ENCODE measurements at regions not wholly inside any gene's neighbourhood (a gene's known extent, or its start where the extent isn't known, plus 50 kb on each side); places are given as distances from the start of the nearest gene placed in this dataset.
"Not testable (repeated sequence)": the region's sequence is repeated elsewhere in the genome, so short reads cannot be mapped to it uniquely, and the experiment has no call there.

DNA sequence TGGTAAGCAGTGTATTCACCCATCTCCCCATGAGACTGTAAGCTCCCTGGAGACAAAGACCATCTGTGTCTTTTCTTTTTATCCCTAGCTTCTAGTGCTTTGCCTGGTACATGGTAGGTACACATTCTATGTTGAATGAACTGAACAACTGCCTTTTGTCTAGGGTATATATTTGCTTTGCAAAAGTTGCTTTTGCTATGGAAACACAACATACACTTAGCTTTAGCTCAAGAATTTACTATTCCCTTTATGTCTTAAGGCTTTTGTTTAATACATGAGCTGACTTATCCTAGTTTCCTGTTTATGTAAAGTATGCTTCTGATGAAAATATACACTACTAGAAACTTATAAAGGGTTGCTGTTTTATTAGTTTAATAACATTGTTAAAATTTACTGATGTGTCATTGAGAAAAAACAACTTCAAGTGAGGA, 198.2 kb downstream of the PRL start:
- peak in 1 of 2 donors; percentile 53 for DNase-seq

DNA sequence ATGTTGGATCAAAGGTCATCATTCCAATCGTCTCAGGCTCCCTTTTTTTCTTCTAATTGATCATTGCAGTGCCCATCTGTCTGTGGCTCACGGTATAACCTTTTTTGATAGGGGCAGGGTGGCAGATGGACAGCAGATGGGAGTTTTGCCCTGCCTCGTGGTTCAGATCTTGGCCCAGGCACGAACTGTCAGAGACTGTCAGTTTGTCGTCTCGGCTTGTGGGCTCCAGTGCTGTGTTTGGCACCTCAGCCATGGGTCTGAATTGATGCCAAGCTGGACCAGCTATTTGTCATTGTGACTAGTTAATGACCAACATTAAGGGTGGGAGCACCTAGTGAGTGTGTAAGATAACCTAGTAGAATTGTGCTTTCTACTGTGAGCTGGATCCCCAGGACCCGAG, 197.6 kb downstream of the PRL start:
- no peak for DNase-seq

DNA sequence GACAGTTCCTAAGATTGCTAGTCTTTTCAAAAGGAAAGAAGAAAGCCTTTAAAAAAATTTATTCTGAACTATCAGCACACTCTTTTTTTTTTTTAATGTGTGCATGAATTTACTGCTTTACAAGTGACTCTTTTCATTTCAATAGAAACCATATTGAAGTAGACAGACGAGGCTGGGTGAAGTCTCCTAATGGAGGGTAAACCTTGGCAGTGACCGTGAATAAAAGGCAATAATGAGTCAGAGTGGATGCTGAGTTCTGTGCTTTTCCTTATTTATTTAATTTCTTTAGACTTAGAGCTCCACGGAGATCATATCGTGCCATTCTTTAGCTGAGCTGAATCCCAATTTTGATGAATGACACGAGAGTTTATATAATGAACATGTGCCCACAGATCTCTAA, 196.9 kb downstream of the PRL start:
- no peak for DNase-seq

DNA sequence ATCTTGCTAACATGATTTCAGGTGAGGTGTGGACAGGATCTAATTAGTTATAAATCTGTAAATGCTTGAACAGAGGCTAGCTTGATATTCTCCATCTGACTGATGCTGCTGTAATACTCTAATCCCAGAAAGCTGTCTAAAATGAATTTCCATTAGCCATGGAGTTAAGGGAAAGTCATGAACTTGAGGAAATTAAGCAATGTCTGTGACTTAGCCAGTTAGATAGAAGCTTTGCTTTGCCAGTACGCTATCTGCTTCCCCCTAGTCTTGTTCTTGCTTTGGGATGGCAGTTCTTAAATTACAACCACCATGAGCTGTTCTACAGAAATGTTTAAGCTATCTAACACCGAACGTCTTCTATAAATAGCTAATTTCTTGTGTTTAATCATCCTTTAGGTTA, 195.7 kb downstream of the PRL start:
- no peak for DNase-seq

DNA sequence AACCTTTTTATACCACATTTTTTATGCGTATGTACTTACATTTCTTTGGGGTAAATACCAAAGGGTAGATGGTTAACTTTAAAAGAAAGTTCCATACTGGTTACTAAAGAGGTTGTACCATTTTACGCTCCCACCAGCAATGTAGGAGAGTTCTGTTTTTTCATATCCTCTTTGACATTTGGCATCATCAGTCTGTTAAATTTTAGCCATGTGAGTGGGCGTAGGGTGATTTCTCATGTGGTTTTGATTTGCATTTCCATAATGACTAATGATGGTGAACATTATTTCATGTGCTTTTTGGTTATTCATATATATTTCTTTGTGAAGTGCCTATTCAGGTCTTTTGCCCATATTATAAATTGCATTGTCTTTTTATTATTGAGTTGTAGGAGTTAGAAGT, 194.2 kb downstream of the PRL start:
- DNase-seq: no peak

DNA sequence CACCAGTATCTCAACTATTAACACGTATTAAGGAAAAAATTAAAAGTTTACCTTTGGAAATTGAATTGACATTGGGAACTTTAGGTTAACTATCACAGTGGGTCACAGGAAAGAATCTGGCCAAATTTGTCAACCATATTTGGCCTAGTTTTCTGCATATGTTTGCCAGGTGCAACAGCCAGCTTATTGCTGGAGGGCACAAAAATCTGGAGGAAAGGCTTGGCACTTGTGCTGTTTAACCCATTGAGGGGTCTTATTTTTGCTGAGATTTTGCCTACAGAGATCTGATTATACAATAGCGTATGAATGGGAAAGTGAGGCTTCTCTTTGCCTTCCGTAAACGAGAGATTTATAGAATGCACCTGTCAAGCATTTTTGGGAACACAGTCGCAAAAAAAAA, 190.4 kb downstream of the PRL start:
- DNase-seq: no peak

DNA sequence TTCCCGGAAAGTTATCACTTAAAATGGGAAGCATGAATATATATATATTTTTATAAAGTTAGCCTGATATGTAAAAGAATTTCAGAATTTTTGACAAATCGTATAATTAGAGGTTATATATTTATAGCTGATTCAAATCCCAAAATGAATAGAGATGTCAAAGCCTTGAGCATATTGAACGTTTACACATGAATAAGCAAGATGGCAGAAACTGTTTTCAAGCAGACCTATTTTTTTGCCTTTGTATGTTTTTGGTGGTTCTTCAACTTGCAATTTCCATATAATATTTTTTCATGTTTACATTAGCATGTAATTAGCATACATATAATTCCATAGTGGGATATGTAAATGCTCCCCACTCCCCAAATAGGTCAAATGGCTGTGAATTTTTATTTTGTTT, 189.9 kb downstream of the PRL start:
- DNase-seq: no peak

DNA sequence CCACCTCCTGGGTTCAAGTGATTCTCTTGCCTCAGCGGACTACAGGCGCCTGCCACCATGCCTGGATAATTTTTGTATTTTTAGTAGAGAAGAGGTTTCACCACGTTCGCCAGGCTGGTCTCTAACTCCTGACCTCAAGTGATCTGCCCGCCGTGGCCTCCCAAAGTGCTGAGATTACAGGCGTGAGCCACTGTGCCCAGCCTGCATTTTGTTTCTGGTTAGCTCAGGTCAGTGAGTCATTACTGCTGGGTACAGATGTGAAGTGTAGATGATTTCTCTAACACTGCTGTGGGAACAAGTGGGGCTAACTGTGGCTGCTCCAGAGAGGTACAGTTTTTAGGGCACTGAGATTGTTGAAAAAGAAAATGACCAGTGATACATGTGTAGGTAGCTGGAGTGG, 188.6 kb downstream of the PRL start:
- DNase-seq: no peak

DNA sequence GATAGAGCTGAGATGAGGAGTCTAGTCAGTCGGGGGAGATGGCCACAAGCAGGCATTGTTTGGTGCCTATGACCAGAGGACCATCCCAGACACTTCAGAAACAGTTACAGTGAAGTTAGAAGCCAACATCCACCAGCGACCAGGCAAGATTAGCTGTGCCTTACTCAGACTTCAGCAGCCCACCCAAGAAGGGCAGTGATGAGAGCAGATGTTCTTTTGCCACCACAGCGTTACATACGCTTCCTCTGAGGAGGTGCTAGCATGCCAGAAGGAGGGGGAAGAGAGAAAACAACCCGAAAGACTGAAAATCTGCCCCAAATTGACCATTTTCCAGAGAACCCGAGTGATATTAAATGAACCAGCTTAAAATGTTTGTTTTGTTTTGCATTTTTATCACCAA, 186.8 kb downstream of the PRL start:
- DNase-seq: peak in 1 of 2 donors; percentile 62

DNA sequence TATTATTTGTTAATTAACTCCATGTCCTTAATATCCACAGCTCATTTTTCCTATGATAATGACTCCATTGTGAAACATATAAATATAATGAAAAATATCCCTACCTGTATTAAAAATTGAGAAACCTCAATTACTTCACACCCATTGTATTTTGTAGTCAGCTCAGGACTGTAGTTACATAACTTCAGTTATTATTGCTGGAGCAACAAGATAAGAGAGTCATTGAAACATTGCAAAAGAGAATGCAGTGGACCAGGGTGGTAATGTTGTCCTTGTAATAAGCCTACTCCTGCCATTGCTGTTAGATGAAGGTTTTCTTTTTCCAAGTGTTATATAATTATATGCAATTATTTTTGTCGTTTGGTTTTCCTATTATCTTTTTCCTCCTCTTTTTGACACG, 184.4 kb downstream of the PRL start:
- peak in 1 of 2 donors; percentile 40 for DNase-seq

DNA sequence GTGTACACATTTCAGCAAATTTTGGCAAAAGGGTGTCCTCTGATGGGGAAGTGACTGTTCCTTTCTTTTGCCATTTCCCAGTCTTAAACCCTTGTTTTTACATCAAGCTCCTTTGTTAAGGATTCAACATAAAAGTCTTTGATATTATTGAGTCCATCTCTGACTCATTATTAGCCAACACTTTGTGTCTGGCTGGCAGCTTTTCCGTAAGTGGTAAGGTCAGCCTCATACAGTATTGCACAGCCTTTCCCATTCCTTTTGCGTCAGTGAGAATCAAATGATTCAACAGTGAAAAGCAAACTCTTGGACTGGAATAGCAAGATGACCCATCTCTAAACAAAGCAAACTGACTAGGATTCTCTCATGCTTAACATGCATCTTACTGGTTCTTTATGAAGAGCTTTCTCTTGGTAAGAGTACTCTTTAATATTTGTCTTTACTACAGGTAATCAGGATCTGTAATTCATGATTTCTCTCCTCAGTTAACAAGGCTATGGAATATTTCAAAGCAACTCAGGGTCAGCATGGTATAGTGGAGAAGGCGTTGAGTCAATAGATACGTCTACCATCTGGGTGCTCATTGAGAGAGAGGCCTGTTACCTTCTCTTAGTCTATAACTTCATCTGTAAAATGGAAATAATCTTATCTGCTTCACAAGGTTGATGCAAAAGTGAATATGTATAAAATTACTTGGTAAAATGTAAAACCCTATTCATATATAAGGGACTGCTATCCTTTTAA, 183.6 kb downstream of the PRL start:
- peak in 1 of 2 donors; percentile 42 for DNase-seq

DNA sequence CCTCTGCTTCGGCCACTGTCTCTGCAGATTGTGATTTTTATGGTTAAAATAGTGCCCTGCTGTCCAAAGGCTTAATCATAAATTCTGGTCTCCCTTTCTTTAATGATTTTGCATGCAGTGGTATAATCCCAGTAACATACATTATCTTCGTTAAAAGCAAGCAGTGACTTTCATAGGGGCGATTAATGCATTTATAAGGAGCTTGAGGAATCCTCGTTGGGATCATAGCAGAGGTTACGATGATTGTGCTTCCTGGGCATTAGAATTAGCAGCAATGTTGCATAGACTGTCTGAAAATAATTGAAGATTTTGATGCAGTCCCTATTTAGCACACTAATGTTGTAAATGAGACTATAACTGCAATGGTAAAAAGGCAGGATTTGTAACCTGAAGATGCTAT, 181.3 kb downstream of the PRL start:
- no peak for DNase-seq

DNA sequence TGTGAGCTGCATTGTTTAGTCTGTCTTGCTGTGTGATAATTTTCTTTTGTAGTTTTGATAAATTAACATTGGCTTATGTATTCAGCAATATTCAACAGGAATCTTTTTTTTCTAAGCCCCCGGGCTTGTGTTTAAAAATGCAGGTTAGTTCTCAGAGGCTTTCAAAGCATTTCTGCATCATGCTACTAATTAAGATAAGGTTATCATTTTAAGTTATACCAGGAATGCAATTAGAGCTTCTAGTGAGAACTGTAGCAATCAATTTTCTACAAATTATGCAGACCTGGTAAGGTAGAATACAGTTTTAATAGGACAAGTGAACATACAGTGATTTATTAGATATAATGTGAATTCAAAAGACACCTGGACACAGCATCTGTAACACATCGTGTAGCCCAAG, 179.2 kb downstream of the PRL start:
- no peak for DNase-seq

DNA sequence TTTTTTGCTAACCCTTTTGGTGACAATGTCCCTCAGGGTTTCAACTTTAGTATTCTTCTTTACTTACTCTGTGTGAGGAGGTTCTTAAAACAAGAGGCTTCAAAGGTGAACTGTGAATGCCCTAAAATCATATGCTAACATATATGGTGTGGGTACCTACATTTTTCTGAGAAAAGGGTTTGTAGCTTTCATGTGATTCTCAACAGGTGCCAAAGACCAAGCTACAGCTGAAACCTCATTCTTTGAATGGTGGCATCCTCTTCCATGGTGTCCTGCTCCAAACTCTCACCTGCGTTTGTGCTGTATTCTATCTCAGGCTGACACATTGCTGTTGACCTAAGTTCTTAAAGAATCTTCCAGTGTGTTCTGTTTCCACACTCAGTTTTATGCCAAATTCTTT, 177.3 kb downstream of the PRL start:
- no peak for DNase-seq

DNA sequence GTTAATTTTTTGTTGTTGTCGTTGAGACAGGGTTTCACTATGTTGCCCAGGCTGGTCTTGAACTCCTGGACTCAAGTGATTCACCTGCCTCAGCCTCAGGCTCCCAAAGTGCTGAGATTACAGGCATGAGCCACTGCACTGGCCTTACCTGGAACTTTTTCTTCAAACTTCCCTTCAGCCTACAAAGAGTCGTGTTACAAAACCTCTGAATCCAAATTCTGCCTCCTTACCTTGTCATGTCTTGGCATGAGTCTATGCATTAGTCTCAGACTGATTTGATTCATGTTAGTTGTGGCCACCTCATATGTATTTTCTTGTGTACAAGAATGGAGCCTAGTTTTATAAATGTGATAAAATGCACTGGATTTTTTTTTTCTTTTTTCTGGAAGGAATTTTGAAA, 172.1 kb downstream of the PRL start:
- no peak for DNase-seq

DNA sequence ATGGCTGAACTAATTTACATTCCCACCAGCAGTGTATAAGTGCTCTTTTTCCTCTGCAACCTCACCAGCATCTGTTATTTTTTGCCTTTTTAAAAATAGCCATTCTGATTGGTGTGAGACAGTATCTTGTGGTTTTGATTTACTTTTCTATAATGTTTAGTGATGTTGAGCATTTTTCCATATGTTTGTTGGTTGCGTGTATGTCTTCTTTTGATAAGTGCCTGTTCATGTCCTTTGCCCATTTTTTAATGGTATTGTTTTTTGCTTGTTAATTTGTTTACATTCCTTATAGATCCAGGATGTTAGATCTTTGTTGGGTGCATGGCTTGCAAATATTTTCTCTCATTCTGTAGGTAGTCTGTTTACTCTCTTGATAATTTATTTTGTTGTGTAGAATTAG, 169.9 kb downstream of the PRL start:
- no peak for DNase-seq

DNA sequence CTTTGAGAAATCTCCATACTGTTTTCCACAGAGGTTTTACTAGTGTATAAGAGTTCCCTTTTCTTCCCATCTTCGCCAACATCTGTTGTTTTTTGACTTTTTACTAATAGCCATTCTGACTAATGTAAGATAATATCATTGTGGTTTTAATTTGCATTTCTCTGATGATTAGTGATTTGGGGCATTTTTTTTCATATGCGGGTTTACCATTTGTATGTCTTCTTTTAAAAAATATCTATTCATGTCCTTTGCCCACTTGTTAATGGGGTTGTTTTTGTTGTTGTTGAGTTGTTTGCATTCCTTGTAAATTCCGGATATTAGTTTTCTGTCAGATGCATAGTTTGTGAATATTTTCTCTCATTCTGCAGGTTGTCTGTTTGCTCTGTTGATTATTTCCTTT, 167.1 kb downstream of the PRL start:
- no peak for DNase-seq

DNA sequence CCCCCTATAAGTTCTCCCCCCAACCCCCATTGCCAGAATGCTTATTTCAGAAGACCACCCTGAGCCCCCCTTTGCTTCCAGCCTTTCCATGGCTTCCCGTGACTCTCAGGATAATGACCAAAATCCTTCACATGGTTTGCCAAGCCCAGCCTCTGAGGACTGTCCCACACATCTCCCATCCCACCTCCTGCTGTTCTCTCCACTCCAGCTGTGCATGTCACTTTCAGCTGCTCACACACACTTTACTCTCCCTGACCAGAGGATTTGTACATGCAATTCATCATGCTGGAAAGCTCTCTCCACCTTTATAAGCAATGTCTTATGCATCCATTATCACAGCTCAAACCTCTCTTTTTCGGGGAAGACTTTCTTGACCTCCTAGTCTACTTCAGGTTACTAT, 164.2 kb downstream of the PRL start:
- DNase-seq: no peak

DNA sequence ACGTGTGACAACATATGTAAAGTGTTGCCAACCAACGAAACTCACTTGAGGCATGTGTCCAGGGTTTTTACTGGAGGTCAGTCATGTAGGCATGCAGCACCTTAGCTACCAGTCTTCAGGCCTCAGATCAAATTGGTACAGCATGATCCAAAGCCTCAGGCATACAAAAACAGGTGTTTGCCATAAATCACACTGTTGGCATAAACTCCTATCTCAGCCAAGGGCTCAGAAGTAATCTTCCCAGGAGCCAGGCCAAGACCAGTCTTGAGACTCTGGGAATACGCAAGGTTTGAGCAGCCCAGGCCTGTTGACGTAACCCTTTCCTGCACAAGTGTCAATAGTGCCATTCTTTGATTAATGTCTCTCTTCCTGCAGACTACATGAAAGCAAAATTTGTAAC, 163.5 kb downstream of the PRL start:
- no peak for DNase-seq

DNA sequence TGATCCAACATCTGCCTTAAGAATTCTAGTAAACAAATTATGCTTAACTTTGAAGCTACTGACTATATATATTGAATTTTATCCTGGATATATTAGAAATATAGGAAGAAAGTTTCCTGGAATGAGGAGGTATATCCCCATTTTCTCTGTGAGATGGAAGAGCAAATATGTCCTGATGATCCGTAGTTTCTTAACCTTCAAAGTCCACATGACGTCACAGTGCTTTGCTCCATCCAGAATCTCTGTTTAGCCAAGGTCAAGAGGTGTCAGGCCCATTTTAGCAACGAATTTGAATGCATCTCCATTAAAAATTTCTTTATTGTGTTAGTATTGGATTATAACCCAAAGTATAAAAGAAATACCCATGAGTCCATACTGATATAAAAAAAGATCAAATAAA, 162.5 kb downstream of the PRL start:
- no peak for DNase-seq

DNA sequence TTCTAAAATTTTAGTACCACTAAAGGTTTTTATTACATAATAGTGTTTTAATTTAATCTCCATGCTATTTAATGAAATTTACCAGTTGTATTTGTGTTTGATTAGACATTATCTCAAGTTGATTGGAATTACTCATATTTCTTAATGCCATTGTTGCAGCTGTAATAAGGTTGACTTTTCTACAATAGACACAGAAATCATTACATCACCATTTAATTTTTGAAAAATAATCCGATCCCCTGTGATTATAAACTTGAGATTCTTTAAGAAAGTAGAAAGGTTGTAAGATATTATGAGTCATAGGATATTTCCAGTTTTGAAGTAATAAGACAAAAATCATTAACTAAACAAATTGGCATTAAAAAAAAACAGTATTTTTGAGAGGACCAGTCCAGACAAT, 161.4 kb downstream of the PRL start:
- no peak for DNase-seq

DNA sequence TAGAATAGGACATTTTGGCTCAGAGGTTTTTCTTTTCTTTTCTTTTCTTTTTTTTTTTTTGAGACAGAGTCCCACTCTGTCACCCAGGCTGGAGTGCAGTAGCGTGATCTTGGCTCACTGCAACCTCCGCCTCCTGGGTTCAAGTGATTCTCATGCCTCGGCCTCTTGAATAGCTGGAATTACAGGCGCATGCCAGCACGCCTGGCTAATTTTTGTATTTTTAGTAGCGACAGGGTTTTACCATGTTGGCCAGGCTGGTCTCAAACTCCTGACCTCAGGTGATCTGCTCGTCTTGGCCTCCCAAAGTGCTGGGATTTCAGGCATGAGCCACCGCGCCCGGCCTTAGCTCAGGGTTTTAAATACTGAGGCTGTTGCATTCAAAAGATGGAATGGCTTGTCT, 156.1 kb downstream of the PRL start:
- not testable (repeated sequence) for DNase-seq

DNA sequence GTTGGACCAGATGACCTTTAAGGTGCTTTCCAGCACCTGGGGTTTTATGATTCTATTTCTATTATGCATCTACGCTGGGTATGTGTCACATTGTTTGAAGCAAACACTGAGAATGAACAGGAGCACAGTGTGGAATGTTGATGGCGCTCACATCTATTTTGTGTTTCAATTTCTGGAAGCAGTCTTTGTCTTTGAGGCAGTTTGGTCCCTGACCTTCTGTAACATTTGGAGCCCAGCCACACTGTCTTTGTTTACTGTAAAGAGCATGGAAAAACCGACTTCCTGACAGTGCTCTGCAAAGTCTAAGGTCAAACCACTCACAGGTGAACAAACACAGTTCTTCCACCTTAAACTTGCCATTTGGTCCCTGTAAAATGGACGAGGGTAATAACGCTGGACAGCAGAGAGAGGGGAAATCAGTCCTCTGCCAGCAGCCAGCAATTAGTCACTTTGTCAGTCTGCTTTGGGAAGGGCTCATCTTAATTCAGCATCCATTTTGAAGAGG, 155.5 kb downstream of the PRL start:
- no peak for DNase-seq

DNA sequence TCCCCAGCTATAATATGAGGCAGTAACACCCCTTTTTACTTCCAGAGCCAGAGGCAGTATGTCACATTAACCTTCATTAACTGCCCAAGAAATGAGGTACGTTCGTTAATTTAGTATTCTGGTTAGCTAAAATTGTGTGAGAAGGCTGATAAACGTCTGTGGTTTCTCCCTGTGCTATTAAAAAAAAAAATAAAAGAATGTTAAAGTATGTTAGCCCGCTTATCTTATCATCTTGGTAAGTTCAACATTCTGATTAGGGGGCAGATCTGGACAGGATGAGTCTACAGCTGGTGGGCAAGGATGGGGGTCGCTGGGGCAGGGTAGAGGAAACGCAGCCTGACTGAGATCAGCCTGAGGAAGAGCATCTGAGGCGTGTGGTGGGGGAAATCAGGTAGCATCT, 154.0 kb downstream of the PRL start:
- DNase-seq: no peak
